GM12878 (cell line): ENCODE measurements at regions not wholly inside any gene's neighbourhood (a gene's known extent, or its start where the extent isn't known, plus 50 kb on each side); places are given as distances from the start of the nearest gene placed in this dataset.

Experiments used
- ATF2 ChIP-seq: IDR thresholded peaks from 2 replicates; pipeline ENCODE4 v1.6.1; 2012; ENCODE audit warnings: low read length, inconsistent platforms
- CTCF ChIP-seq, 3 experiments: IDR thresholded peaks in 2 of 3; conservative IDR thresholded peaks in 1 of 3; 2 replicates each; pipeline ENCODE4 v1.5.1; 2011; ENCODE audit warnings: low read depth in 3 of 3, low read length in 3 of 3, mild to moderate bottlenecking in 3 of 3, control low read depth in 2 of 3, moderate library complexity in 2 of 3, inconsistent platforms in 1 of 3, mixed read lengths in 1 of 3; ENCODE audit not compliant: control insufficient read depth in 2 of 3, insufficient read depth in 1 of 3; ENCODE audit errors: extremely low read depth in 1 of 3
- EP300 ChIP-seq, 2 experiments: fragments of 150-350 bp in 1 of 2; IDR thresholded peaks; 2 replicates each; pipeline ENCODE4 v1.6.1; 2011 to 2012; ENCODE audit warnings: low read depth in 2 of 2, low read length in 2 of 2, borderline replicate concordance in 1 of 2, improper control_type of control experiment in 1 of 2, inconsistent platforms in 1 of 2; ENCODE audit not compliant: control insufficient read depth in 1 of 2
- POLR2A ChIP-seq: IDR thresholded peaks from 2 replicates; pipeline ENCODE4 v1.6.1; 2011; ENCODE audit warnings: low read depth, mild to moderate bottlenecking, low read length
- RAD21 ChIP-seq: IDR thresholded peaks from 2 replicates; pipeline ENCODE4 v1.6.1; 2011; ENCODE audit warnings: mild to moderate bottlenecking, low read depth, low read length, moderate library complexity; ENCODE audit not compliant: insufficient read depth
- RFX5 ChIP-seq: IDR thresholded peaks from 2 replicates; pipeline ENCODE4 v1.6.1; 2011; ENCODE audit warnings: low read depth, low read length, improper control_type of control experiment
- SIN3A ChIP-seq: IDR thresholded peaks from 2 replicates; pipeline ENCODE4 v1.6.1; 2012; ENCODE audit warnings: low read depth, low read length, improper control_type of control experiment
- STAT3 ChIP-seq: IDR thresholded peaks from 2 replicates; pipeline ENCODE4 v1.6.1; 2011; ENCODE audit warnings: low read depth, low read length, improper control_type of control experiment
- YY1 ChIP-seq: IDR thresholded peaks from 2 replicates; pipeline ENCODE4 v1.6.1; 2011; ENCODE audit warnings: low read depth, mild to moderate bottlenecking, low read length

- TF ChIP-seq YY1 (no peak), STAT3 (no peak), EP300 (IDR thresholded peaks at IDR 0.05; ENCODE audit: borderline replicate concordance in 1 of 2, control insufficient read depth in 1 of 2, low read depth in 2 of 2, low read length in 2 of 2) (no peak), RAD21 (no peak), ATF2 (no peak), CTCF (IDR thresholded peaks at IDR 0.05 in 2 of 3, conservative IDR thresholded peaks at IDR 0.05 in 1 of 3; ENCODE audit: control insufficient read depth in 2 of 3, extremely low read depth in 1 of 3, insufficient read depth in 1 of 3, low read depth in 3 of 3, low read length in 3 of 3) (no peak), RFX5 (no peak), SIN3A (no peak), POLR2A (no peak)
These were observed 584.4 kb downstream of the BUD13 start for GRCh38 chr11:116188350-116188749.
